ENCODE measurements at regions not wholly inside any gene's neighbourhood (a gene's known extent, or its start where the extent isn't known, plus 50 kb on each side); places are given as distances from the start of the nearest gene placed in this dataset.

GRCh38 chr3:56857178-56857577 is 55.4 kb upstream of the ARHGEF3 start:
- Histone ChIP-seq H3K56ac (replicated peaks; ENCODE audit: insufficient read length, low read depth, low read length) (no peak overlapping the region), H3K36me3 (ENCODE audit: control insufficient read depth in 2 of 4, insufficient read depth in 4 of 4, low read length in 3 of 4) (no peaks in the 10 kb centered on the region), H4K5ac (ENCODE audit: insufficient read length, low read depth, low read length) (no peak overlapping the region), H3K23me2 (ENCODE audit: low read depth, low read length) (0 out of 2 replicates have a peak, but pooled peaks cover 2% of the 10 kb centered on the region), H3K23ac (ENCODE audit: insufficient read length) (no peak overlapping the region), H3K27me3 (replicated peaks in 1 of 4; ENCODE audit: control insufficient read depth in 3 of 4, extremely low read depth in 1 of 4, insufficient read depth in 3 of 4, low read length in 3 of 4) (no peaks in the 10 kb centered on the region), H2BK20ac (ENCODE audit: low read length) (no peak overlapping the region), H3K79me2 (ENCODE audit: control insufficient read depth in 1 of 2, insufficient read depth in 2 of 2, low read length in 2 of 2) (no peaks in the 10 kb centered on the region), H3K4ac (replicated peaks; ENCODE audit: insufficient read length, low read depth, low read length) (no peak overlapping the region), H2AFZ (ENCODE audit: low read length) (no peak overlapping the region), H3K79me1 (ENCODE audit: low read depth, low read length) (no peaks in the 10 kb centered on the region), H2AK5ac (ENCODE audit: low read depth, low read length) (no peak overlapping the region), H4K91ac (replicated peaks; ENCODE audit: insufficient read length, low read length) (no peak overlapping the region), H3K4me3 (ENCODE audit: extremely low read depth in 1 of 4, insufficient read depth in 2 of 4, low read depth in 3 of 4, low read length in 4 of 4) (no peak overlapping the region), H3K18ac (ENCODE audit: extremely low read depth, low read length) (no peak overlapping the region), H2BK12ac (ENCODE audit: low read depth, low read length) (no peak overlapping the region), H3K27ac (ENCODE audit: low read depth, low read length) (no peak overlapping the region), H3K14ac (ENCODE audit: insufficient read length) (no peak overlapping the region), H2BK5ac (ENCODE audit: low read depth, low read length) (no peak overlapping the region), H3K4me2 (ENCODE audit: insufficient read depth in 1 of 2, low read depth in 2 of 2, low read length in 2 of 2) (no peak overlapping the region), H3K9me3 (ENCODE audit: insufficient read depth in 2 of 2, low read depth in 1 of 2, low read length in 1 of 2) (no peaks in the 10 kb centered on the region), H2BK15ac (ENCODE audit: low read length) (no peak overlapping the region), H4K8ac (ENCODE audit: extremely low read depth, insufficient read depth, low read length) (no peak overlapping the region), H3K9ac (replicated peaks in 1 of 4; ENCODE audit: extremely low read depth in 1 of 4, low read depth in 3 of 4, low read length in 3 of 4) (no peak overlapping the region), H4K20me1 (replicated peaks in 1 of 2; ENCODE audit: control insufficient read depth in 1 of 2, insufficient read depth in 2 of 2, low read length in 2 of 2) (no peaks in the 10 kb centered on the region), H2BK120ac (replicated peaks; ENCODE audit: low read depth, low read length) (no peak overlapping the region), H3K4me1 (replicated peaks in 1 of 4; ENCODE audit: control insufficient read depth in 3 of 4, insufficient read depth in 4 of 4, low read length in 3 of 4) (peaks cover 0 to 3% (median 0%) of the 10 kb centered on the region in 4 experiments; a peak in 2 of 7 replicates)
- ChIA-PET CTCF (ENCODE audit: partially characterized antibody) (interaction anchor here (0.7 to 1.3 kb wide), 6 partner anchors 9 to 365 kb away, joined by 3 to 4 read pairs (median 4); no protein-coding TSS in a partner anchor), POLR2A (ENCODE audit: partially characterized antibody) (no interaction called here)
- DNase-seq (ENCODE audit: low read depth in 1 of 2, low spot score in 2 of 2) (no peak), FAIRE-seq (no peak)
- WGBS, 2 experiments (ENCODE audit: extremely low coverage in 1 of 2, insufficient coverage in 1 of 2, insufficient read length in 1 of 2, insufficient replicate concordance in 2 of 2, low coverage in 1 of 2, low lambda C conversion rate in 2 of 2, missing lambda C conversion rate in 1 of 2) = 97% methylated on average over 4 of the region's 4 CpGs; no CpG with 5 or more reads in 1 of the 2 experiments
- no peak for TF ChIP-seq GTF2F1 (IDR thresholded peaks at IDR 0.05; ENCODE audit: borderline replicate concordance, low read depth, low read length)
- TF ChIP-seq EGR1 (IDR thresholded peaks at IDR 0.05; ENCODE audit: borderline replicate concordance, low read depth, low read length) = no peak
- TF ChIP-seq TBP (IDR thresholded peaks at IDR 0.05; ENCODE audit: low read depth, low read length) = no peak
- no peak for TF ChIP-seq SUZ12 (IDR thresholded peaks at IDR 0.05; ENCODE audit: low read length)
- no peak for TF ChIP-seq CREB1 (IDR thresholded peaks at IDR 0.05)
- no peak for TF ChIP-seq CHD1 (IDR thresholded peaks at IDR 0.05; ENCODE audit: low read depth, low read length)
- TF ChIP-seq TEAD4 (IDR thresholded peaks at IDR 0.05; ENCODE audit: low read depth, low read length) = no peak
- no peak for TF ChIP-seq KDM5A (IDR thresholded peaks at IDR 0.05; ENCODE audit: low read length)
- TF ChIP-seq ATF2 (IDR thresholded peaks at IDR 0.05; ENCODE audit: low read length) = no peak
- no peak for TF ChIP-seq RFX5 (IDR thresholded peaks at IDR 0.05; ENCODE audit: borderline replicate concordance, low read depth, low read length)
- TF ChIP-seq SP1 (IDR thresholded peaks at IDR 0.05; ENCODE audit: low read depth, low read length) = no peak
- TF ChIP-seq E2F6 (IDR thresholded peaks at IDR 0.05) = no peak
- TF ChIP-seq RXRA (IDR thresholded peaks at IDR 0.05; ENCODE audit: insufficient read depth, low read depth, low read length) = no peak
- TF ChIP-seq JUND (IDR thresholded peaks at IDR 0.05; ENCODE audit: low read length) = no peak
